ENCODE measurements at regions not wholly inside any gene's neighbourhood (a gene's known extent, or its start where the extent isn't known, plus 50 kb on each side); places are given as distances from the start of the nearest gene placed in this dataset.

- DNase-seq = peak; percentile 60
Observed at GRCh38 chr1:30061292-30062220, 661.8 kb downstream of the MATN1 start.

- DNase-seq = no peak
Observed at GRCh38 chr1:30060738-30061137, 662.6 kb downstream of the MATN1 start.

- peak; percentile 67 for DNase-seq
Observed at GRCh38 chr1:30058970-30059369, 664.4 kb downstream of the MATN1 start.

DNA sequence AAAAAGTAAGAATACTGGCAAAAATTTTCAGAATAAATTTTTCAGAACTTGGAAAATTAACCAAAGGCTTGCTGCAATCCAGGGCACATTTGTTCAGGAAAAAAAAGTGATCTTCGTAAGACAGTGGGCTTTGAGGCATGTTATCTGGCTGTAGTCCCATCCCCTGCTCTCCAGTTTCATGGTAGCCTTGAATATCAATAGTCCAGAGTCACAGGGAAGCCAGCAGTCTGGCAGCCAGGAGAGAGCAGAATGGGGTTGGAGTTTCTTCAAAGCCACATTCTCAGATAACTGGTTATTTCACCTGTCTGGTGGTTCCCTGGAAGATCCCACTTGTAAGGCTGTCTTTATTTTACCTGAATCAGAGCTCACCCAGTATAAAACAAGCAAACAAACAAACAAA lies 669.3 kb downstream of the MATN1 start:
- DNase-seq = no peak

DNA sequence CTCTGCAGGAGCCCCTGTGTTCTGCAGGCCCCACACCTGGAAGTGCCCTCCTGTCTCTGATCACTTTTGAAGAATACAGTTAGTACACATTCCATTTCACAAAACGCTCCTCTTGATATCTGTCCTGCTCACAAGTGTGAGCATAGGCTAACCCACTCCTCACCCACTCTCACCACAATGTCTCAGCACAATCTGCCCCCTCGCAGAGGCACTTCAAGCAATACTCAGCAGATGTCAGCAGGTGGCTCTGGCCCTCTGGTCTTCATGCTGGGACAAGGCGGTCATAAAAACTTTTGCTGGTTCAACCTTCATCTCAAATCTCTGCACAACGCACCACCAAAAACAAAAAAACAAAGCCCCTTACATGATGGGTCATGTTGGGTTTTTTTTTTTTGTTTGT lies 671.2 kb downstream of the MATN1 start:
- no peak for DNase-seq

DNA sequence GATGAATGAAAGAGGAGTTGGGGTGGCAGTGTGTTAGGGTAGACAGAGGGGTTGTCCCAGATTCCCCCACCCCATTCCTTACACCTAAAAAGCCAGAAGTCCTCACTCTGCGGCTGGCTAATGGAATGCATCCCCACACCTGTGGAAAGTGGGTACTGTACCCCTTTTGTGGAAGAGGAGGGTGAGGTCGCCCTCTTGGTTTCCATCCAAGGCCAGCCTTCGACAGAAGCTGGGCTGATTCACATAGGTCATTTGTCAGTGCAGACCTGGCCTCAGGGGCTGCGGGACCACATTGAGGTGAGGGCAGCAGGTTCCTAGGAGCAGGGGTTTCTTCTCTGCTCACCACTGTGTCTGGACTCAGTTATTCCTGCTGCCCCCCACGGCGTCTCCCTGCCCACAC lies 671.6 kb downstream of the MATN1 start:
- no peak for DNase-seq

- no peak for DNase-seq
Observed at GRCh38 chr1:30049748-30050296, 673.6 kb downstream of the MATN1 start.

- DNase-seq = no peak
Observed at GRCh38 chr1:30048905-30049304, 674.5 kb downstream of the MATN1 start.

- no peak for DNase-seq
Observed at GRCh38 chr1:30047576-30047975, 675.8 kb downstream of the MATN1 start.

DNA sequence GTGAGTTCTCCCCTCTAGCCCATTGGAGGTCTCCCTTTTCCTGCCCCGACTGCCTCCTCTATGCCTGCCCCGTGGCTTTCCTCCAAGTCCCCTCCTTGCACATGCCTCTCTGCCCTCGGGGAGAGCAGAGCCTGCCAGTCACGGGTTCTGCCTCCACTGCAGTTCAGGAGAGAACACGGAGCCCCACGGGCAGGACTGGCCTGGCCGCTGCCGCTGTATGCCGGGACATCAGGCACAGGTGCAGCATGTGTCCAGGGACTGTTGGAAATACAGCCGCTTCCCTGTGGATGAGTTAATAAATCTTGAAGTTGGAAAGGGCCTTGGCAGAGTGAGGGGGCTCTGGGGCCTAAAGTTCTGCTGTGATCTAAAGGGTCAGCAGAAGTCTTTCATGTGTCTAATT lies 676.6 kb downstream of the MATN1 start:
- DNase-seq = no peak

DNA sequence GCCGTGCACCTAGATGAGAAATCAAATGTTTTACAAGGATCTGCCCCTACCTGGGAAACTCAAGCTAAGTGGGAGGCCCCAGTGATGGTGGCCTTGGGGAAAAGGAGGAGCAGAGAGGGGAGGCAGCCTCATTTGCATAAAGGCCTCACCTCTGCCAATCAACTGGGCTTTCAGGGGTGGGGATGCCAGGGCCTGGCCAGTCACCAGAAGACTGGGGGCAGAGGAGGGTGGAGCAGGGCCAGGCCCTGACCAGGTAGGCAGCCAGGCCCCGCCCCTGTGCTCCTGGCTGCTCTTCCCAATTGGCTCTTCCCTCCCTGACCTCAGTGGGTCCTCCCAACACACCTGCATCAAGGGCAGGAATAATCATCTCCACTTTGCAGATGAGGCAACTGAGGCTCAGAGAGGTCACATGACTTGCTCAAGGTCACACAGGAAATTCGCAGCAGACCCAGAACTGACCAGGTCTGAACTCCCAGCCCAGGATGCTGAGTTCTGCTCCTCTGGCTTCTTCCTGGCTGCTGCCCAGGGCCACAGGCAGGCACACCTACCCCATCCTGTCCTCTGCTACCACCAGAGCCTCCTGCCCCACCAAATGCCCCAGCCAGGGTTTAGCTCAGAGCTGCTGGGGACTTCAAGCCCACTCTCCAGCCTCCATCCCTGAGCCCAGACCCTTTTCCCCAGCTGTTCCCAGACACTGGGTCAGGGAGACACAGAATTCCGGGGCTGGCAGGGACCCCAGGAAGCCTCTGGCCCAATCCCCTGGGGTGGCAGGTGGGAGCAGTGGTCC lies 677.9 kb downstream of the MATN1 start:
- DNase-seq = no peak

DNA sequence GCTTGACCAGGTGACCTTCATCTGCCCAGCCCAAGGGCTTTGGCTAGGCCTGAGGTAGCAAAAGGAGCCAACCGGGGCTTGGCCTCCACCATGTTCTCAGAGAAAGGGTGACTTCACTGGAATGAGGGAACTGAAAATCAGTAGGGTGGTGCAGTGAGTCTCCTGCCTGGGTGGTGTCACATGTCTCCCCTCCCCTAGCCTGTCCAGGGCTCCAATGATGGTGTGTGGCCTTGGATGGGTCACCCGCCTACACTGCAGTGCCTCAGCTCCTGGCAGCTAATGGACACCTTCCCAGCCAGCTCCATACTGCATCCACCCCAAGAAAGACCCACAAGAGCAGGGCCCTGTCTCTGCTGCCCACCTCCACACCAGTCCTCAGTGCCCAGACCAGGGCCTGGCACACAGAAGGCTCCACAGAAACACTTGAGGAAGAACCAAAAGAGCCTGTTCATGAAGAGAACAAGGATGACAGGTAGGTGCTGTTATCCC lies 678.7 kb downstream of the MATN1 start:
- DNase-seq = peak; percentile 54

DNA sequence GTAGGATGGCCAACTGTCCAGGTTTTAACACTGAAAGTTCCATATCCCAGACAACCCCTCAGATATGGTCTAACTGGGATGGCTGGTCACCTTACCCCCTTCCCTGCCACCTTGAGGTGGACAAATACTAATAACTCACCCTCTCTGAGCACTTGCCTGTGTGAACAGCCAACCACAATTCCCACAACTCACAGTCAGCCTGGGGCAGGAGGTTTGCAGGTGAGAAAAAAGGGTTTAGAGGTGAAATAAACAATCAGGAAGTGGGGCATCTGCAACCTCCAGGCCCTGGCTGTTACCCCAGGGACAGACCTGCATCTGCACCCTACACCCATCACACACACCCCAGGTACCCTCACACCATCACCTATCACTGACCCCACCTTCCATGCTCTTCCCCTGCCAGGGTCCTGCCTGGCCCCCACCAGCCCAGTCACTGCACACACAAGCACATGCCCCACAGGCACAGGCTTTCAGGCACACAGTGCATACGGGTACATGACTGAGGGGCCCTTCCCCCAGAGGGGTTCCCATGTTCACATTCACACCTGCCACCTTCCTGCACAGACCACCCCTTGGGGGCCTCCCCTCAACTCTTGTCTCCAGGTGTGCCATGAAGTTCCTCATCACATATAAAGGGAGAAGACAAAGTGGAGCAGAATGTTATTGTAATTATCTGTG lies 679.5 kb downstream of the MATN1 start:
- no peak for DNase-seq

DNA sequence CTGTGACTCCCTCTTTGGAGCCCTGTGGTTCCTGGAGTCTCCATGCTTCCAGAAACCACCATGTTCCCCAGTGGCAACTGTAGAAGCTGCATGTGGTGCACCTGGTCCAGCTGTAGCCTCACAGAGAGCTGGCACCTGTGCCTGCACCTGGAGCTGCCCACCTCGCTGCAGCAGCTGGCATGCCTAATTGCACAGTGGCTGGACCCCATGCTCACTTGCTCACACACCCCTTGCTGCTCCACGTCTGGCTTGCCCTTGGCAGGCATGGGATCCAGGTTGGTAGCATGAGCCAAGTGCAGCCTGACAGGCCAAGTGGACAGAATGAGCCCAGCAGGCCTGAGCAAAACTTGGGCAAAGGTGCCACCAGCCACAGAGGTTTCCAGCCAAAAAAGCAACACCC lies 680.1 kb downstream of the MATN1 start:
- DNase-seq = no peak

DNA sequence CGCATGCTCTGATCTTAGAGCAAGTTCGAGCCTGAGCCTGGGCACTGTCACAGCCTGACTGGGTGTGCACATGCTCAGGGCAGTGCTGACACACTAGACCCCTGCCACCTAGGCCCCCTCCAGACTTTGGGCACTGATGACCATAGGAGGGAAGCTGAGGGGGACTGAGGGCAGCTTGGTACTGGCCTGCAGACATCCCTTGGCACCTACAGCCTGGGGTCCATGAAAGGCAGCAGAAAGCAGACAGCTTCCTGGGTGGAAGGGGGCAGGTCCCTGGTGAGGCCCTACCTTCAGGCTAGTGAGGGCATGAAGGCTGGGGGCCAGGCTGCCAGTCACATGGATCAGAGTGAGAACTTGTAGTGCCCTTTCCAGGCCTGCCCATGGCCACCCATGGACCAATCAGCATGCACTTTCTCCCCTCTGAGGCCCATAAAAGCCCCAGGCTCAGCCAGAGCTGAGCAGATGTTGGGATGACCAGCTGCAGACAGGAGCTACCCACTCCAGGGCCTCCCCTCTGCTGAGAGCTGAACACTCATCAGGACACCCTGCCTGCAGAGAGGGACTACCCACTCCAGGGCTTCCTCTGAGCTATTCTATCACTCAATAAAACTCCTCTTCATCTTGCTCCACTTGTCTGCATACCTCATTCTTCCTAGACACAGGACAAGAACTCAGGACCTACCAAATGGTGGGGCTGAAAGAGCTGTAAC lies 680.8 kb downstream of the MATN1 start:
- no peak for DNase-seq

DNA sequence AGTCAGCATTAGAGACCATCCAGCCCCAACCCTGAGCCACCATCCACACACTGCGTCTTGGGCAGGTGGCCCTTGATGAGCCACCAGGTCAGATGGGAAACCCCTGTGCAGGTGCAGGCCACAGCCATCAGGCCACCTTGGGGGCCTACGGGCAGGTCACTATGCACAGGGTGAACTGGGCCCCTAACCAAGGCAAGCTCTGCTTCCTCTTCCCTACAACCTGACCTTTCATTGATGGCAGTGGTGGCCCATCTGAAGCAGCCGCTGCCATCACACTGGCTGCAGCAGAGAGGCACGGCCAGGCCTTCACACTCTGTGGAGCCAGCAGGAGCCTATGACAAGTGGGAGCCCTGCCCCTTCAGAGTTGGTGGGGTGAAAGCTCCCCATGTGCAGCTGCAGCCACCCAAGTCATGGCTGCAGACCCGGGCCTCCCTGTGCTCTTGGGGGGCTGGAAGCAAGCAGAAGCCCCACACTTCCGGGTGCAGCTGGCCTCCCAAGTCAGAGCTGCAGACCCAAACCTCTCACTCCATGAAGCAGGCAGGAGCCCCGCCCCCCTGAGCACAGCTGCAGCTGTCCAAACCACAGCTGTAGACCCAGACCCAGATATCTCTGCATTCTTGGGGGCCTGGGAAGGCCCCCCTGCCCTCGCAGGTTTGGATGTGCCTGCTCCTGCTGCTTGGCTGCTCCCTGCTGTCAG lies 681.5 kb downstream of the MATN1 start:
- DNase-seq = no peak

GRCh38 chr1:30040081-30041019 lies 683.0 kb downstream of the MATN1 start:
- DNase-seq = no peak

DNA sequence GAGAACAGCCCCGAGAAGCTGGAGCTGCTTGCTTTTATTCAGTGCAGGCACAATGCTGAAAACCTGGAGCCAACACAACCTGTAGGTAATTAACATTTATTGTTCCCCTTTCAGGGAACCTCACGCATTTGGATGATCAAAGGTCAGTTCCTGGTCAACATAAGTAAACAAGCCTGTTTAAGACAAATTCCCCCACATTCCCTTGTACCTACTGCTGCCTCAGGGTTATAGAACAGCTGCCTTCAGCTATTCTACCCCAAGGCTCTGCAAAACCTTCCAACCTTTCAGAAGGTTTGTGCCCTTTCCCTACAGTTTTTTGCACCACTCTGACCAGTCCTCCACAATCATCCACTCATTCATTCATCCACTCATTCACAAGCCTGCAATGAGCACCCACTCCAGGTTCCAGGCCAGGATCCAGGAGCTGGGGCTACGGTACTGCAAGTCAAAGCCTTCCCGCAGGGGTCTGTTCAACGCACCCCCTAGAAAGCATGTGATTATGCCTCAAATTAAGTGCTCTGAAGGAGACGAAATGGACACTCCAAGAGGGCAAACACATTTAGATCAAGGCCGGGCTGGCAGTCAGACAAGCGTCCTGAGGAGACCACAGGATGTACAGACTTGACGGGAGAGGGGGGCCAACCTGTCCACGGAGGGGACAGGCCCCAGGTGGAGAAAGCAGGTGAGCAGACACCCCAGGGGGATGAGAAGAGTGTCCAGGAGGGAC lies 683.9 kb downstream of the MATN1 start:
- DNase-seq = no peak

- no peak for DNase-seq
Observed at GRCh38 chr1:30038134-30039025, 685.0 kb downstream of the MATN1 start.
